ENCODE measurements at regions not wholly inside any gene's neighbourhood (a gene's known extent, or its start where the extent isn't known, plus 50 kb on each side); places are given as distances from the start of the nearest gene placed in this dataset.
"Not testable (repeated sequence)": the region's sequence is repeated elsewhere in the genome, so short reads cannot be mapped to it uniquely, and the experiment has no call there.

- DNase-seq: no peak
These were observed 54.3 kb upstream of the NEIL3 start for GRCh38 chr4:177255359-177255758.

GRCh38 chr4:177256950-177257349 is 52.7 kb upstream of the NEIL3 start:
- no peak for DNase-seq

DNA sequence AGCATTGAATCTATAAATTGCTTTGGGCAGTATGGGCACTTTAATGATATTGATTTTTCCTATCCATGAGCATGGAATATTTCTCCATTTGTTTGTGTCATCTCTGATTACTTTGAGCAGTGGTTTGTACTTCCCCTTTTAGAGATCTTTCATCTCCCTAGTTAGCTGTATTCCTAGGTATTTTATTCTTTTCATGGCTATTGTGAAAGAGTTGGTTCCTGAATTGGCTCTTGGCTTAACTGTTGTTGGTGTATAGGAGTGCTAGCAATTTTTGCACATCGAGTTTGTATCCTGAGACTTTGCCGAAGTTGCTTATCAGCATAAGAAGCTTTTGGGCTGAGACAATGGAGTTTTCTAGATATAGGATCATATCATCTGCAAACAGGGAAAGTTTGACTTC is 50.2 kb upstream of the NEIL3 start:
- DNase-seq: not testable (repeated sequence)
